AG04449 (cell line): ENCODE measurements at regions not wholly inside any gene's neighbourhood (a gene's known extent, or its start where the extent isn't known, plus 50 kb on each side); places are given as distances from the start of the nearest gene placed in this dataset.

Source experiments
- CTCF ChIA-PET: fragments of 350-600 bp; formaldehyde crosslinking; extraction: SDS; loops from one replicate; lab custom pipeline; 2021; ENCODE audit warnings: antibody characterized with exemption; lab: Yijun Ruan, JAX
- POLR2A ChIA-PET: fragments of 400-600, 350-600 bp; formaldehyde crosslinking; extraction: SDS; loops from one replicate; lab custom pipeline; 2020; ENCODE audit warnings: antibody characterized with exemption, inconsistent platforms; lab: Yijun Ruan, JAX
- DNase-seq: peaks from one replicate; pipeline ENCODE4 v3.0.0-alpha.2; 2010; ENCODE audit warnings: low read depth, low spot score
- H3K4me3 ChIP-seq: 2 replicates; pipeline ENCODE4 v1.5.1; 2011; ENCODE audit warnings: low read depth, mild to moderate bottlenecking, control low read depth, low read length
- CTCF ChIP-seq: IDR thresholded peaks from one replicate; pipeline ENCODE4 v1.5.1; 2011; ENCODE audit warnings: mild to moderate bottlenecking, moderate library complexity, low read length, control low read depth, inconsistent platforms; ENCODE audit not compliant: insufficient read depth; ENCODE audit errors: missing control alignments

GRCh38 chr2:155412598-155412997 lies 714.1 kb downstream of the KCNJ3 start:
- CTCF ChIA-PET: interaction anchor here (0.5 kb wide), 1 partner anchor 38 kb away, joined by 3 read pairs; no protein-coding TSS in a partner anchor
- POLR2A ChIA-PET: no interaction called here
- H3K4me3 ChIP-seq: no peak overlapping the region
- no peak for TF ChIP-seq CTCF
- no peak for DNase-seq

- no peak for TF ChIP-seq CTCF
- ChIA-PET CTCF (no interaction called here), POLR2A (no interaction called here)
- H3K4me3 ChIP-seq: no peak overlapping the region
- DNase-seq: no peak
Measured at GRCh38 chr2:155404433-155405002, 706.0 kb downstream of the KCNJ3 start.

- ChIA-PET POLR2A (no interaction called here), CTCF (no interaction called here)
Measured at GRCh38 chr2:155393406-155393805, 694.9 kb downstream of the KCNJ3 start.

GRCh38 chr2:155391613-155392130 lies 693.2 kb downstream of the KCNJ3 start:
- no peak for DNase-seq
- no peak overlapping the region for H3K4me3 ChIP-seq
- ChIA-PET POLR2A (no interaction called here), CTCF (no interaction called here)
- no peak for TF ChIP-seq CTCF

More at GRCh38 chr2:155393406-155393805, 694.9 kb downstream of the KCNJ3 start:
- no peak for DNase-seq
- TF ChIP-seq CTCF: no peak
- H3K4me3 ChIP-seq: no peak overlapping the region

GRCh38 chr2:155389224-155389623 lies 690.7 kb downstream of the KCNJ3 start:
- no peak for DNase-seq
- POLR2A ChIA-PET: no interaction called here
- H3K4me3 ChIP-seq: no peak overlapping the region
- TF ChIP-seq CTCF: no peak
- CTCF ChIA-PET: no interaction called here

- ChIA-PET CTCF (no interaction called here), POLR2A (no interaction called here)
- H3K4me3 ChIP-seq: no peak overlapping the region
- DNase-seq: no peak
- TF ChIP-seq CTCF: no peak
Measured at GRCh38 chr2:155384555-155385123, 686.1 kb downstream of the KCNJ3 start.
